Activated CD4-positive, alpha-beta memory T cell treated with anti-CD3 and anti-CD28 coated beads, Interleukin-2, amount 10 ng/mL, durations not matched to agents 7 days and 5 days (primary cell): ENCODE measurements at regions not wholly inside any gene's neighbourhood (a gene's known extent, or its start where the extent isn't known, plus 50 kb on each side); places are given as distances from the start of the nearest gene placed in this dataset.
"Not testable (repeated sequence)": the region's sequence is repeated elsewhere in the genome, so short reads cannot be mapped to it uniquely, and the experiment has no call there.

ENCODE experiments used
- CTCF ChIA-PET: fragments of 350-600 bp; sonication (Branson Sonifier 250); formaldehyde crosslinking; loops from one replicate; lab custom pipeline; 2021; ENCODE audit warnings: antibody characterized with exemption, inconsistent platforms; lab: Charles Lee
- POLR2A ChIA-PET: fragments of 350-600 bp; sonication (Branson Sonifier 250); formaldehyde crosslinking; loops from one replicate; lab custom pipeline; 2021; ENCODE audit warnings: antibody characterized with exemption; lab: Charles Lee
- DNase-seq: peaks from one replicate; pipeline ENCODE4 v3.0.0-alpha.2; 2020
- H3K27ac Mint-ChIP-seq: one replicate; pipeline ENCODE4 v1.8.0; 2021; ENCODE audit warnings: mild to moderate bottlenecking, mixed read lengths
- H3K27me3 Mint-ChIP-seq: one replicate; pipeline ENCODE4 v1.8.0; 2021; ENCODE audit warnings: mixed read lengths
- H3K36me3 Mint-ChIP-seq: one replicate; pipeline ENCODE4 v1.8.0; 2021; ENCODE audit warnings: low read depth, mixed read lengths
- H3K4me1 Mint-ChIP-seq: one replicate; pipeline ENCODE4 v1.8.0; 2021; ENCODE audit warnings: mixed read lengths
- H3K4me3 Mint-ChIP-seq: one replicate; pipeline ENCODE4 v1.8.0; 2021; ENCODE audit warnings: mild to moderate bottlenecking, mixed read lengths
- H3K9me3 Mint-ChIP-seq: one replicate; pipeline ENCODE4 v1.8.0; 2021; ENCODE audit warnings: mixed read lengths

DNA sequence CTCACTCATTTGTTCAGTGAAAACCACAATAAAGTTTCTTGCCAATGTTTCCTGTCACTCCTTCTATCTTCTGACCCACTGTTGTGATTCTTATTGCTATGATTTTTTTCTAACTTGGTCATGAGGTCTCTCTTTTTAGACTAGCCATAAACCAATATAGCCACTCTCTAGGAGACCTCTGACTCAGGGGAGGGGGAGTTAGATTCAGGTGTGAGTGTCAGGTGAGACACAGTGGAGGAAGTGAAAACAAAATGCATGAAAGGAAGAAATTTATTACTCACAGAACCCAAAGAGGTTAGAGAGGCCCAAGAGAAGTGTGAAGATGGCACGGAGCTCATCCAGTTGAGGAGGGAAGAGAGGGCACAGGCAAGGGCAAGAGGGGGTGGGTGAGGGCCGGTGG is 94.4 kb upstream of the PRSS3 start:
- H3K4me3 Mint-ChIP-seq, CTCF ChIA-PET, POLR2A ChIA-PET: not testable (repeated sequence)

GRCh38 chr9:33703430-33704102 is 91.8 kb upstream of the PRSS3 start:
- Mint-ChIP-seq H3K9me3 (peaks cover 2% of the 10 kb centered on the region), H3K4me3 (no peak overlapping the region), H3K27ac (no peak overlapping the region), H3K27me3 (peaks cover 32% of the 10 kb centered on the region), H3K36me3 (no peaks in the 10 kb centered on the region), H3K4me1 (no peaks in the 10 kb centered on the region)
- ChIA-PET POLR2A (no interaction called here), CTCF (no interaction called here)
- DNase-seq: no peak

More for the DNA sequence above, 94.4 kb upstream of the PRSS3 start:
- not testable (repeated sequence) for H3K9me3 Mint-ChIP-seq, H3K4me1 Mint-ChIP-seq, H3K27ac Mint-ChIP-seq, H3K36me3 Mint-ChIP-seq, DNase-seq
- peaks cover 27% of the 10 kb centered on the region for H3K27me3 Mint-ChIP-seq

GRCh38 chr9:33705440-33705839 is 89.9 kb upstream of the PRSS3 start:
- POLR2A ChIA-PET, H3K4me3 Mint-ChIP-seq, H3K9me3 Mint-ChIP-seq, H3K27ac Mint-ChIP-seq, DNase-seq, CTCF ChIA-PET, H3K4me1 Mint-ChIP-seq, H3K36me3 Mint-ChIP-seq: not testable (repeated sequence)
- H3K27me3 Mint-ChIP-seq: peaks cover 32% of the 10 kb centered on the region

GRCh38 chr9:33708441-33708840 is 86.9 kb upstream of the PRSS3 start:
- no peaks in the 10 kb centered on the region for H3K4me1 Mint-ChIP-seq
- POLR2A ChIA-PET: no interaction called here

GRCh38 chr9:33709269-33709668 is 86.1 kb upstream of the PRSS3 start:
- no peak overlapping the region for H3K27ac Mint-ChIP-seq
- POLR2A ChIA-PET: no interaction called here
- CTCF ChIA-PET: interaction anchor here (1.1 to 1.4 kb wide), 2 partner anchors 85 to 93 kb away, joined by 4 read pairs; no protein-coding TSS in a partner anchor
- no peaks in the 10 kb centered on the region for H3K4me1 Mint-ChIP-seq
- peaks cover 2% of the 10 kb centered on the region for H3K9me3 Mint-ChIP-seq
- H3K4me3 Mint-ChIP-seq: no peak overlapping the region
- H3K27me3 Mint-ChIP-seq: peaks cover 29% of the 10 kb centered on the region
- DNase-seq: no peak
- no peaks in the 10 kb centered on the region for H3K36me3 Mint-ChIP-seq

More at GRCh38 chr9:33708441-33708840, 86.9 kb upstream of the PRSS3 start:
- H3K36me3 Mint-ChIP-seq: no peaks in the 10 kb centered on the region
- CTCF ChIA-PET: no interaction called here
- peaks cover 2% of the 10 kb centered on the region for H3K9me3 Mint-ChIP-seq
- H3K27me3 Mint-ChIP-seq: peaks cover 32% of the 10 kb centered on the region
- H3K4me3 Mint-ChIP-seq: no peak overlapping the region
- DNase-seq: no peak
- H3K27ac Mint-ChIP-seq: no peak overlapping the region

- H3K27ac Mint-ChIP-seq, CTCF ChIA-PET, H3K4me1 Mint-ChIP-seq: not testable (repeated sequence)
These were observed 83.9 kb upstream of the PRSS3 start for GRCh38 chr9:33711418-33711817.

DNA sequence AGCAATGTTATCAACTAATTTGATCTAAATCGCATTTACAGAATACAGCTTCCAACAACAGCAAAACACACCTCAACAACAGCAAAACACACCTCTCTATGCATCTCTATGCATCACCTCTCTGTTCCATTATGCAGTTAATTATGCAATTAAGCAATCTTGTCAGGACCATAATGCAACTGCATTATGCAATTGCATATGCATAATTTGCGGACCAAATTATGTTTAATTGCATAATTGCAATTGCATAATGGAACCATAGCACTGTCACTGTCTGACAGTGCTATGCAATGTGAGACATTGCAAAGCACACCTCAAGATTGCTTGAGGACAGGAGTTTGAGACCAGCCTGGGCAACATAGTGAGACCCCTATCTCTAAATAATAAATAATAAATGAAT is 80.4 kb upstream of the PRSS3 start:
- peaks cover 18% of the 10 kb centered on the region for H3K27me3 Mint-ChIP-seq
- H3K36me3 Mint-ChIP-seq: no peaks in the 10 kb centered on the region
- POLR2A ChIA-PET: no interaction called here
- no peaks in the 10 kb centered on the region for H3K9me3 Mint-ChIP-seq
- H3K4me1 Mint-ChIP-seq: no peaks in the 10 kb centered on the region
- no peak overlapping the region for H3K4me3 Mint-ChIP-seq
- no peak for DNase-seq
- CTCF ChIA-PET: no interaction called here
- H3K27ac Mint-ChIP-seq: no peak overlapping the region

More at GRCh38 chr9:33711418-33711817, 83.9 kb upstream of the PRSS3 start:
- H3K27me3 Mint-ChIP-seq: peaks cover 31% of the 10 kb centered on the region
- POLR2A ChIA-PET, H3K36me3 Mint-ChIP-seq, H3K9me3 Mint-ChIP-seq, DNase-seq, H3K4me3 Mint-ChIP-seq: not testable (repeated sequence)

DNA sequence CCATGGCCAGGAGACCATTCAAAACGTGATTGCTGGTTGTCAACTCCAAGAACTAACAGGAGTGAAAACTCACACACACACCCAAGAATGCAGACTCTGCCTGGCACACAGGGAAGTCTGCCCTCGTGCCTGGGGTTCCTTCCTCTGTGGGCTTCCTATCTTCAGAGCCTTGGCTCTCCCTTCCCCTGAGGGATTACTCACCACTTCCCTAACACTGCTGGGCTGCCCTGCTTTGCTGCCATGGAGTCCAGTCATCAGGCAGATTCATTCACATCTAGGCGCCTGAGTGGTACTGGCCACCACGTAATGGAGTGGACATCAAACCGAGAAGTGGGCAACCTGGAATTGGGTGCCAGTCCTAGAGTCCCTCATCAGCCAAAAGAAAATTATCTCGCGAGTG is 76.4 kb upstream of the PRSS3 start:
- no peak for DNase-seq
- no peaks in the 10 kb centered on the region for H3K9me3 Mint-ChIP-seq
- H3K4me3 Mint-ChIP-seq: no peak overlapping the region
- no peak overlapping the region for H3K27ac Mint-ChIP-seq
- peaks cover 18% of the 10 kb centered on the region for H3K27me3 Mint-ChIP-seq
- ChIA-PET POLR2A (no interaction called here), CTCF (interaction anchor here (0.7 to 11.5 kb wide), 3 partner anchors 12 to 95 kb away, joined by 3 to 248 read pairs (median 4); no protein-coding TSS in a partner anchor)
- no peaks in the 10 kb centered on the region for H3K36me3 Mint-ChIP-seq
- peaks cover 1% of the 10 kb centered on the region for H3K4me1 Mint-ChIP-seq

GRCh38 chr9:33719581-33720374 is 75.6 kb upstream of the PRSS3 start:
- H3K36me3 Mint-ChIP-seq: no peaks in the 10 kb centered on the region
- H3K4me3 Mint-ChIP-seq: no peak overlapping the region
- no peaks in the 10 kb centered on the region for H3K9me3 Mint-ChIP-seq
- DNase-seq: peak; percentile 49
- H3K27me3 Mint-ChIP-seq: peaks cover 22% of the 10 kb centered on the region
- ChIA-PET POLR2A (no interaction called here), CTCF (interaction anchor here (0.7 to 11.5 kb wide), 7 partner anchors 11 to 354 kb away, joined by 3 to 248 read pairs (median 4); no protein-coding TSS in a partner anchor)
- H3K4me1 Mint-ChIP-seq: peaks cover 1% of the 10 kb centered on the region
- H3K27ac Mint-ChIP-seq: no peak overlapping the region

DNA sequence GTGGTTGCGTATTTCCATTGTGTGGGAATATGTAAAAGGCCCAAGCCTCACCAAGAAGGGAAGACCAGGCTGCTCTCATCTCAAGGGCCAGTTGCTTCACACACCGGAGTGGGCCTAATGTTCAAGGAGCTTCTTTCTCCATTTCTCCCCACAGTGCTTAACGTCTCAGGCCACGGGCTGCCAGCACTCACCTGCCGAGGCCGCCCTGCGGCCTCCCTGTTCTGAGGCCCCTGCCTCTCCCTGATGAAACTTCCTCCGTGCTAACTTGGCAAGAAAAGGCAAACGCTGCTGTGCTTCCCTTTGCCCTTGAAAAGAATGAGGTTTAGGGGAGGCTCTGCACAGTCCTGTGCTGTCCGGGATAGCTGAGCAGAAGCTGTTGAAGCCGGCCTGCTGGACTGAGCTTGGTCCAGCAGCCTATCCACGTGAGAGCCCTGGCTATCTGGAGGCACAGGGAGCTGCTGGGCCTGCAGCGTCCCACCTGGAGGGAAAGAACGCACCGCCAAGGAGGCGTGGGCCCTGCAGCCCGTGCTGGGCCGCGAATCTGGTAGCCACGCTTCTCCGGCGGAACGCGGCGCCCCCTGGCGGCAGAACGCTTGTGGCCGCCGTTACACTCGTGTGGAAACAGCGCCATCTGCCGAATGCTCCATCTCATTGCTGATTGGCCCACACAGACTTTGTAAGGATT is 73.5 kb upstream of the PRSS3 start:
- H3K27ac Mint-ChIP-seq: no peak overlapping the region
- CTCF ChIA-PET: interaction anchor here (0.8 to 11.5 kb wide), 10 partner anchors 17 to 349 kb away, joined by 3 to 248 read pairs (median 4); partner anchors contain the start of gene NOL6
- DNase-seq: peak; percentile 88
- POLR2A ChIA-PET: no interaction called here
- no peak overlapping the region for H3K4me3 Mint-ChIP-seq
- peaks cover 31% of the 10 kb centered on the region for H3K27me3 Mint-ChIP-seq
- H3K36me3 Mint-ChIP-seq: no peaks in the 10 kb centered on the region
- peaks cover 1% of the 10 kb centered on the region for H3K4me1 Mint-ChIP-seq
- no peaks in the 10 kb centered on the region for H3K9me3 Mint-ChIP-seq

DNA sequence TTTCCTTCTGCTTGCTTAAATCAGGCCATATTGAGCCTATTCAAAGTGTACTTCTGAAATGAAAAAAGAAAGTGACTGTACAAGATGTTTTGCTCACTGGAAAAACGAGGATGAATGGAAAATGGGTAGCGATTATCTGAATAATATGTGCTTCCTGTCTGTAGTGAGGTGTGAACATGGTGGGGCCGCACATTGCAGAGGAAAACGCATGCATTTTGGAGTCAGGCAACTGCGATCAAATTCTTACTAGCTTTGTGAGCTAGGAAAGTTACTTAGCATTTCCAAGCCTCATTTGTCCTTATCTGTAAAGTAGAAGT is 73.0 kb upstream of the PRSS3 start:
- H3K27ac Mint-ChIP-seq: no peak overlapping the region
- DNase-seq: no peak
- CTCF ChIA-PET: interaction anchor here (0.6 to 11.5 kb wide), 9 partner anchors 16 to 1025 kb away, joined by 3 to 248 read pairs (median 4); partner anchors contain the start of gene NOL6
- H3K4me3 Mint-ChIP-seq: no peak overlapping the region
- POLR2A ChIA-PET: no interaction called here
- H3K36me3 Mint-ChIP-seq: no peaks in the 10 kb centered on the region
- H3K4me1 Mint-ChIP-seq: peaks cover 1% of the 10 kb centered on the region
- H3K9me3 Mint-ChIP-seq: no peaks in the 10 kb centered on the region
- H3K27me3 Mint-ChIP-seq: peaks cover 28% of the 10 kb centered on the region

DNA sequence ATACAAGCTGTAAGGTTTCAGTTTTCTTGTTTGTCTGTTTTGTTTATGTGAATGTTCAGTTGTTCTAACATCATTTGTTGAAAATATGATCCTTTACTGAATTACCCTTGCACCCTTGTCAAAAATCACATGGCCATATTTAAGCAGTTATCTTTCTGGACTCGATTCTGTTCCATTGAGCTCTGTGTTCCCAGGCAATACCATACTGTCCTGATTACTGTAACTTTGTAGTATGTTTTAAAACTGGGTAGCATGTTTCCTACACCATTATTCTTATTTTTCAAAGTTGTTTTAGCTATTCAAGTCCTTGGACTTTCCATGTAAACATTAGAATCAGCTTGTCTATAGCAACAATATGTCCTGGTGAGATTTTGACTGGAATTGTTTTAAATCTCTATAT is 66.7 kb upstream of the PRSS3 start:
- ChIA-PET POLR2A (no interaction called here), CTCF (interaction anchor here (0.6 to 1.4 kb wide), 4 partner anchors 9 to 112 kb away, joined by 3 to 8 read pairs (median 3); no protein-coding TSS in a partner anchor)
- H3K36me3 Mint-ChIP-seq: no peaks in the 10 kb centered on the region
- no peak overlapping the region for H3K4me3 Mint-ChIP-seq
- H3K27me3 Mint-ChIP-seq: peaks cover 44% of the 10 kb centered on the region
- H3K27ac Mint-ChIP-seq: no peak overlapping the region
- H3K4me1 Mint-ChIP-seq: no peaks in the 10 kb centered on the region
- DNase-seq: no peak
- no peaks in the 10 kb centered on the region for H3K9me3 Mint-ChIP-seq

DNA sequence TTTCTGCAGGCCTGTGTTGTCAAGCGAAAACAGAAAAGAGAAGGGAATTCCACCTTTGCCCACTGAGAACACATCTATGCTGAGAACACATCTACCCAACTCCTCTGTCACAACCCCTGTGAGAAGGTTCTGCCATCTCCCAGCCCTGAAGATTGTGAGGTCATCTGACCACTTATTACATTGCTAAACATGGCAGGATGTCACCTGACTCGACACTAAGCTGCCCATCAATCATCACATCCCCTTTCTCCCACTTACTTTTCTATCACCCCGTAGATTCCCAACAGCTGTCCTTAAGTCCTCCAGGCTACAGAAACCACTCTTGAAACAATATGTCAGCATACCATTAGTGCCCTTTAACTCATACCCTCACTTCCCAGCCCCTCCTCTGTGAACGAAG is 64.2 kb upstream of the PRSS3 start:
- ChIA-PET POLR2A (no interaction called here), CTCF (interaction anchor here (0.9 to 2.0 kb wide), 3 partner anchors 12 to 48 kb away, joined by 3 to 6 read pairs (median 3); no protein-coding TSS in a partner anchor)
- DNase-seq: no peak
- no peak overlapping the region for H3K4me3 Mint-ChIP-seq
- no peaks in the 10 kb centered on the region for H3K9me3 Mint-ChIP-seq
- H3K27ac Mint-ChIP-seq: no peak overlapping the region
- H3K36me3 Mint-ChIP-seq: no peaks in the 10 kb centered on the region
- H3K27me3 Mint-ChIP-seq: peaks cover 43% of the 10 kb centered on the region
- H3K4me1 Mint-ChIP-seq: no peaks in the 10 kb centered on the region
